HG02981 (cell line): ENCODE measurements at regions not wholly inside any gene's neighbourhood (a gene's known extent, or its start where the extent isn't known, plus 50 kb on each side); places are given as distances from the start of the nearest gene placed in this dataset.
"Not testable (repeated sequence)": the region's sequence is repeated elsewhere in the genome, so short reads cannot be mapped to it uniquely, and the experiment has no call there.

Experiments
- ATAC-seq: cut with Tn5 transposase; IDR thresholded peaks from one replicate; pipeline ENCODE4 v1.9.1; 2021; ENCODE audit warnings: mild to moderate bottlenecking, moderate library complexity; ENCODE audit not compliant: unreplicated experiment

DNA sequence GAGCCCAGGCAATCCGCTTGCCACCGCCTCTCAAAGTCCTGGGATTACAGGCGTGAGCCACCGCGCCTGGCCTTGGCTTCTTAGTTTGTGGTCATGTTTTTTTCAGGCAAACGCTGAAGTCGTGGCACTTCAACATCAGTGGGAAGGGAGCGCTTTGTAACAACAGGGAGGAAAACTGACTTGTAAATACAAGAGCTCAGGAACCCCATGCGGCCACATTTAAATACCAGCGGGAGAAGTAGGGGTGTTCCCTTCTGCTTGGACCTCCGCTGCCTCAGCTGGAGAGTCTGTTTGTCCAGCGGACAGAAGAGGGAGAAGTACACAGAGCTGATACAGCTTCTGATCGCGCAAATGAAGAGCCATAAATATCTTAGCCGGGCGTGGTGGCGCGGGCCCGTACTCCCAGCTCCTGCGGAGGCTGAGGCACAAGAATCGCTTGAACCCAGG is 108.7 kb upstream of the KMT2C start:
- ATAC-seq, result no peak

DNA sequence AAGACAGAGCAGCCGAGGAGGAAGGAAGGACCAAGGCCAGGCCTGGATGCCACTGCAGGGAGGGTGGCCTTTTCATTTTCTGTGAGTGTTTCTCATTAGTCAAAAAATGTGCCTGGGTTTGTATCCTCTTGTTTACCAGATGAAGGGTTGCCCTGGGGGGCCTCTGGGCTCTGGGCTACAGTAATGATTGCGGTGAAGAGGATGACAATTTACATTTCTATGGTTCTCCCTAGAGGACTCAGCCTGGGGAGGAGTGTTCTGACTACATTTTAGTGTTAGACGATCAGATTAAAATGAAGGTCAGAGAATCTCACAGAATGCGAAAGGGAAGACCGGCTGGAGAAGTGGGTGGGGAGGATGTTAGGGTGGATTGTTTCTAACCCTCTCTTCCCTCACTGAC is 108.0 kb upstream of the KMT2C start:
- no peak for ATAC-seq

DNA sequence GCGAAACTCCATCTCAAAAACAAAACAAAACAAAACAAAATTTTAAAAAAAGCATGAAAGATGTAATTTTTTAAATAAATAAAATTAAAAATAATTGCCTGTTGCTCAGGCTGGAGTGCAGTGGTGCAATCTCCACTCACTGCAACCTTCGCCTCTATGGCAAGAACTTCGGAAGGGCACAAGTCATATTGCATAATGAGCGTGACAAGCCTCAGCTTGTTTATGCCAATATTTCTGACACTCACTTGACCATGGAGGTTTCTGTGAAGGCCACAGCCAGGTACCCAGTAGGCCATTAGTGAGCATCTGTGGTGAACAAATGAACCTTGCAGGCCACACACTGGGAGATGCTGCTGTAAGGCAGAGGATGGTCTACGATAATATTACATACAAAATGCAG is 106.1 kb upstream of the KMT2C start:
- no peak for ATAC-seq

DNA sequence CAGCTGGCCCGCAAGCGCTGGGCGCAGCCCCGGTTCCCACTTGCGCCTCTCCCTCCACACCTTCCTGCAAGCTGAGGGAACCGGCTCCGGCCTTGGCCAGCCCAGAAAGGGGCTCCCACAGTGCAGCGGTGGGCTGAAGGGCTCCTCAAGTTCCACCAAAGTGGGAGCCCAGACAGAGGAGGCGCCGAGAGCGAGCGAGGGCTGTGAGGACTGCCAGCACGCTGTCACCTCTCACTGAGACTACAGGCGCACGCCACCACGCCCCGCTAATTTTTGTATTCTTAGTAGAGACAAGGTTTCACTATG is 103.3 kb upstream of the KMT2C start:
- not testable (repeated sequence) for ATAC-seq

DNA sequence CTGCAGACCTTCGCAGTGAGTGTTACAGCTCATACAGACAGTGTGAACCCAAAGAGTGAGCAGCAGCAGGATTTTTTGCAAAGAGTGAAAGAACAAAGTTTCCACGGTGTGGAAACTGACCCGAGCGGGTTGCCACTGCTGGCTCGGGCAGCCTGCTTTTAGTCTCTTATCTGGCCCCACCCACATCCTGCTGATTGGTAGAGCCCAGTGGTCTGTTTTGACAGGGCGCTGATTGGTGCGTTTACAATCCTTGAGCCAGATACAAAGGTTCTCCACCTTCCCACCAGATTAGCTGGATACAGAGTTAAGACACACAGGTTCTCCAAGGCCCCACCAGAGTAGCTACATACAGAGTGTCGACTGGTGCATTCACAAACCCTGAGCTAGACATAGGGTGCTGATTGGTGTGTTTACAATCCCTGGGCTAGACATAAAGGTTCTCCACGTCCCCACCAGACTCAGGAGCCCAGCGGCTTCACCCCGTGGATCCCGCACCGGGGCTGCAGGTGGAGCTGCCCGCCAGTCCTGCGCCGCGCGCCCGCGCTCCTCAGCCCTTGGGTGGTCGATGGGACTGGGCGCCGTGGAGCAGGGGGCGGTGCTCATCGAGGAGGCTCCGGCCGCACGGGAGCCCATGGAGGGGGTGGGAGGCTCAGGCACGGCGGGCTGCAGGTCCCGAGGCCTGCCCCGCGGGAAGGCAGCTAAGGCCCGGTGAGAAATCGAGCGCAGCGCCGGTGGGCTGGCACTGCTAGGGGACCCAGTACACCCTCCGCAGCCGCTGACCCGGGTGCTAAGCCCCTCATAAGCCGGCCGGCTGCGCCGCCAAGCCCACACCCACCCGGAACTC is 102.8 kb upstream of the KMT2C start:
- ATAC-seq, result not testable (repeated sequence)

DNA sequence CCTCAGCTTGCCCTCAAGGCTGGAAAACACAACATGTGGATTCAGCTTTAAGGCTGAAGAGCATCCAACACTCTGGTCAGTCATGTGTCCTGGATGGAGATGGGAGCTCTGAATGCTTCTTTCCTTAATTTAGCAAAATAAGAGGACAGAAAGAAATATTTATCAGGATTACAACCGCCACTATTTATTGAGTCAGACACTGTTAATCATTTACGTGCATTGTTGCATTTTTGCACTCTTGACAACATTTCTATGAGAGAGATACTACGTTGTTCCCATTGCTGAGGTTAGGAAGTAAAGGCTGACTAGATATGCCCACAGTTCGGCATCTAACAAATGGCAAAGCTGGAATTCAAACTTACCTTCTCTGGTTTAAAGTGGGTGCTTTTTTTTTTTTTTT is 101.8 kb upstream of the KMT2C start:
- ATAC-seq, result no peak

DNA sequence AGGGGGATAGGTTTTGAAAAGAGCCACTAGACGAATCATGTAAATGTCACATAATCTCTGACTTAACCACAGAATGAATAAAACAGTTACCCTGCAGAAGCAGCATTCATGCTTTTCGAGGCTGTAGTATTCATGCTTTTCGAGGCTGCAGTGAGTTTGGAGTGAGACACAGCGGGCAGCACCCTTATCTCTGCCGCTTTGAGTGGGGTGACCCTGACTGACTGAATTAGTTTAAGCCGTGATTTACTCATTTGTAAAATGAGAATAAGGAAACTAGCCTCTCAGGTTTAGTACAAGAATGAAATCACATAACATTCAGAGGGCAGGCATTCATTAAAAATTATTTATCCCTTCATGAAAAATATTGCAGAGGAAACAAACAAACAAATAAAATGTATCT is 92.8 kb upstream of the KMT2C start:
- no peak for ATAC-seq

DNA sequence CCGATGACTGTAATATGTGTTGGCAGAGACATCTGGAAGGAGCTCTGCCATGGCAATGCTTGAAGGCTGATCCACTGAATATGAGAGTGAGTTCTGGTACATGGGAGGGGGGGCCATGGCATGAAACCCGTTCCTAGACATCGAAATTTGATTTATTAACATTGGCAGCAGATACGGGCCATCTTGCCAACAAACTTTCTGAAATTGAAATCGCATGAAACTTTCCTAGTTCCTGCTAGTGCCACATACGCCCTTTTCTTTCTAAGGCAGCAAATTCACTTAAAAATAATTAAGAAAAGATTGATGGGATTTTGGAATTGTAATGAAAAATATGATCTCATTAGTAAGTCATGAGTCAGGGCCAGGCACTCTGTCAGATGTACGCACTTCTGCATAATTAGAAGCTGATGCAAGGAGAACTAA is 91.8 kb upstream of the KMT2C start:
- no peak for ATAC-seq

DNA sequence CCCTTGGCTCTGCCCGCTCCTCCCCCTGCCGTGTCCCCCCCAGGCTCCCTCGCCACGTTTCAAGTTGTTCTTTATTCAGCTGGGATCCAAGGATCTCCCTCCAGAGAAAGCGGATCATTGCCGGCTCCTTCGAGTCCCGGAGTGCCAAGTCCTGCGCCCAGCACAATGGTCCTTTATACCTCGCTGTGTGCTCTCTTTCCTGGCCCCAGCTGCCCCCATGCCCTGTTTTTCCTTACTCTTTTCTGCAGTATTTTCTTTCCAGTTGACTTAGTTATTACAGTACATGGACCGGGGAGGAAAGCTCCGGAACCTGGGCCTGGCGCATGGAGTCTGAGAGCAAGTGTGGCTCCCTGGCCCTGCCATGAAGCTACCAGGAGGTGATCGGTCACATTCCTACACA is 88.1 kb upstream of the KMT2C start:
- ATAC-seq, result no peak

DNA sequence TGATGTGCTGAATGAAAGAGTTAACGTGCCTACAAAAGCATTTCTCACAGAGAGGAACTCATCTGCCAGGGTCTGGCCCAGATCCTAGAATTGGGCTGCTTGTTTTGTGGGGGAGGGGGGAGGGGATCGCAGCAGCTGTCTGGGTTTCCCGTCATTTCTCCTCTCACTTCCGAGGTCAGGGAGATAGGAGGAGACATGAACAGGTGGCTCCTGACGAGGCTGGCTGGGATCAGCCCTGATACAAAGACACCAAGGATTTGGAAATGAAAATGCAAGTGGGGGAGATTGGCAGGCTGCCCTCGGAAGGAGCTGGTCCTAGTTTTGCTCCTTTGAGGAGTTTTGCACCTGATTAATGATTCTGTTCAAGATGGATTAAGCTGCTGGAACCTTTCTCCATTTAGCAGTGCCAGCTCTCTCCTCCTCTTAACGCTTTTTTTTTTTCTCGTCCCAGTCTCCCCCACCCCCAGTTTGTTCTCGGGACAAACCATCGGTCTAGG is 86.8 kb upstream of the KMT2C start:
- ATAC-seq, result no peak

DNA sequence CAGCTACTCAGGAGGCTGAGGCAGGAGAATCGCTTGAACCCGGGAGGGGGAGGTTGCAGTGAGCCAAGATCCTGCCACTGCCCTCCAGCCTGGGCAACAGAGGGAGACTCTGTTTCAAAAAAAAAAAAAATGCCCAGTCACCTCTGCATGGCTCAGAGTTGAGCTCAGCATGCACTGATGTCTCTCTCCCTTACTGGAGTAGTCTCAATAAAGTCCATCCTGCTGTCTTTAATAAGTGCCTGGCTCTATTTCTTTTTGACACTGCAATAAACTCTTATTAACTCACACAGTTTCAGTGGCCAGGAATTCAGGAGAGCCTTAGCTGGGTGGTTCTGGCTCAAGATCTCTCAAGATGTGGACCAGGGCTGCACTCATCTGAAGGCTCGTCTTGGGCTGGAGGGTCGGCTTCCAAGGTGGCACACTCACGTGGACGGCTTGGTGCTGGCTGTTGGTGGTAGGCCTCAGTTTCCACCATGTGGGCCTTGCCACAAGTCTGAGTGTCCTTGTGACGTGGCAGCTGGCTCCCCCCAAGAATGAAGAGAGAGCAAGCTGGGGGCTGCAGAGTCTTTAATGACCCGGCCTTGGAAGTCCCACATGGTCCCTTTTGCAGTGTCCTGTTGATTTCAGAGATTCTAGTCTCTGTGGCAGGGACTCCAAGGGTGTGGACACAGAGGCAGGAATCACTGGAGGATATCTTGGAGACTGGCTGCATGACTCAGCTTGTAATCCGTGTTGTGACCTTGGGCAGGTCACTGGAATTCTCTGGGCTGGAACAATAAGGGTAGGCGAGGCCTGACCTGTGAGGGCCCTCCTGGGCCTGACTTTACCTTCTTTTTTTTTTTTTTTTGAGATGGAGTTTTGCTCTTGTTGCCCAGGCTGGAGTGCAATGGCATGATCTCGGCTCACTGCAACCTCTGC is 85.9 kb upstream of the KMT2C start:
- ATAC-seq, result no peak

DNA sequence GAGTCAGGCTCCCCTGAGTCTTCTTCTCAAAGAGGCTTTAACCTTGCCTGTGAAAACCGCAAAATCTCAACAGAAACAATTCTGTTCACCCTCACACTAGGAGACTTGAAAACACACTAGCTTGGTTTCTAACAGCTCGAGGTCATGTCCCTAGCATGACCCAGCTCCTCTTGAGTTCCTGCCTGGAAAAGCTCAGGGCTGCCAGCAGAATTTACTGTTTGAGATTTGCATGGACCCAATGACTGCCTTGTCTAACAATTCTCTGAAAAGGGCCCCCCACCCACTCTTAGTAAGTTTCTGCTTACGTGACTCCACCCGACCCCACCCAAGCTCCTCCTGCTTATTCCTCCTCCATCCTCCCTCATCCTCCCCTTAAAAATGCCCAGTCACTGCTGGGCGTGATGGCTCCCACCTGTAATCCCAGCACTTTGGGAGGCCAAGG is 85.1 kb upstream of the KMT2C start:
- no peak for ATAC-seq

DNA sequence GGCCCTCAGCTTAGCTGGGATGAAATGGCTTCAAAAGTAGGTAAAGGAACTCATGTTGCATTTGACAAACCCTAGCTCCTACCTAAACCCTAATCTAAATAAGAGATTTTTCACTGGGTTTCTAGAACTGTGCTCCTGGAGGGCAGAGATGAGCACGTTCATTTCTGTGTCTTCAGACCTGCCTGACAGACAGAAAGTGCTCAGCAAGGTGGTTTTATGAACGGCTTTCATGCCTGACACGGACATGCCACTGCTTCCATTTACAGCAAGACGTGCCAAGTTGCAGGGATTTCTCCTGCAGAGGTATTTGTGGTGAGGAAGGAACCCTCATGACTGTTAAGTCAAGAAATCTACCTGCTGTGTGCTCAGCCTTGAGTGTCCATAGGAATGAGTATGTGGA is 83.5 kb upstream of the KMT2C start:
- ATAC-seq, result no peak

DNA sequence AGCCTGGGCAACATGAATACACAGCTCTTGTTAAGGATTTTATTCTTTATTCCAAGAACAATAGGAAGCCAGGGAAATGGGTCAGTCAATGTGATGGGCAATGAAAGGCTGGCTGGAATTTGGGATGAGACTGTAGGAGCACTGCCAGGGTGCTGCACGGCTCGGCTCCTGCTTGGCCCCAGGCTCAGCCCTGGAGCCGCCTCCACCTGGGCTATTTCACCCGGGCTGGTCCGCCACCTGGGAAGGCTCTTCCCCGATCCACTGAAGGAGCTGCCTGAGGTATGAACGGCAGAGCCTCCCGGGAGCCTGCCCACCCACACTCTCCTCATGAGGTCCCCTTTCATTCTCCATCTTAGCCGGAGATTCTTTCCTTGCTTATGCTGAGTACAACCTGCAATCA is 80.4 kb upstream of the KMT2C start:
- no peak for ATAC-seq

DNA sequence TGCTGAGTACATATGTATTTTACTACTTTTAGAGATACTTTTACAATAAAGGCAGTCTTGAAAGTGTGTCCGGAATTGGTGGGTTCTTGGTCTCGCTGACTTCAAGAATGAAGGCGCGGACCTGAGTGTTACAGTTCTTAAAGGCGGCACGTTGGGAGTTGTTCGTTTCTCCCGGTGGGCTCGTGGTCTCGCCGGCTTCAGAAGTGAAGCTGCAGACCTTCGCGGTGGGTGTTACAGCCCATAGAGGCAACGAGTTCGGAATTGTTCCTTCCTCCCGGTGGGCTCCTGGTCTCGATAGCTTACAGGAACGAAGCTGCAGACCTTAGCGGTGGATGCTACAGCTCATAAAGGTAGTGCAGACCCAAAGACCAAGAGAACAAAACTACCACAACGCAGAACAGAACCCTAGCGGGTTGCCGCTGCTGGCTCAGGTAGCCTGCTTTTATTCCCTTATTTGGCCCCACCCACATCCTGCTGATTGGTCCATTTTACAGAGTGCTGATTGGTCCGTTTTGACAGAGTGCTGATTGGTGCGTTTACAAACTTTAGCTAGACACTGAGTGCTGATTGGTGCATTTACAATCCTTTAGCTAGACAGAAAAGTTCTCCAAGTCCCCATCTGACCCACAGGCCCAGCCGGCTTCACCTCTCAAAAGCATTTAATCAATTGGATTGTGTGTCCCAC is 79.6 kb upstream of the KMT2C start:
- ATAC-seq, result not testable (repeated sequence)

DNA sequence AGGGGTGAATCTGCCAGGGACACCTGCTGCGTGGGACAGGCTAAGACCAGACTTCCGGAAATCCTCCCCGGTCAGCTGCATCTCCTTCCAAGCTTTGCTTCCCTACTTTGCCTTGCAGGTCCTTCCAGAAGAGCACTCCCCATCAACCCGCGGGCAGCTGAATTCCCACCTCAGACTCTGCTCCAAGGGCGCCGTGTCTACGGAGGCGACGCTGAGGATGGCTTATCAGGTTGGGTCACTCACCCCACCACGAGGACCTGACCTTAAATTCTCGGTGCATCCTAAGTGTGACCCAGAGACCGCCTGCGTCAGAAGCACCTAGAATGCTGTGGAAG is 78.9 kb upstream of the KMT2C start:
- ATAC-seq, result no peak

DNA sequence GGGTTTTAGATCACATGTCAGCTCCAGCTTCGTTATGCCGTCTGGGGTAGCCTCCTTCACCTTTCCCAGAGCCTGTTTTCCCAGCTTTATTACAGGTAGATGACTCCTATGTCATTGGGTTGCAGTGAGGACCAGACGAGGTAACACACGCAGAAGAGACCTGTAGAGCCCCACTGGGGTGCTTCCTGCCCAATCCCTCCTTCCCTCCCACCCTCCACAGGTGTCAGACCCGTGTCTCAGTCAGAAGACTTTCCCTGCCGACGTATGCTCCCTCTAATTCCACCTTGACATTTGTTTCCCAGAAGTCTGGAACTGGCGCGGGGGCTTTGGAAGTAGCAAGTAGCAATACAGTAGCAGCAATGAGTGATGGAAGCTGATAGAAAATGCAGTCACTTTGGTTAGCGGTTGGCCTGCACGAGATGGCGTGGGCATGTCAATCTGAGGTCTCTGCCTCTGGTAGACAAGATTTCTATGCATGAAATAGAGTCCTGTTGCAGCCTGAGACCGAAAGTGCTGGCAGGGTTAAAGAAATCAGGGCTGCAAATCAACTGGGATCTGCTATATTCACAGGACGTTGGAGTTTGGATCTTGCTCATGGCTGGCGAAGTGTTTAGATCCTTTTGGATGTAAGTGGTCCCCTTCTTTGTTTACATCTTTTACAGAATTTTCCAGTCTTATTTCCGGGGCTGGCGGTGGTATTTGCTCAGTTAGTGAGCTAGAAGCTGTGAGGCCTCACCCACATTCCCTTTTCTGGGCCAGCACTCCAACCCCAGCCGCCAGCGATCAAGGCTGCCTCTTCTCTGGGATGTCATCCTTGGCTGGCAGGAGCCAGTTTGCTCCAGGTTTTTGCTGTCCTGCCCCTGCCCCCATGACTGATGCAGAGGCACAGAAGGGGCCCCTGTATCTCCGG is 78.3 kb upstream of the KMT2C start:
- no peak for ATAC-seq

DNA sequence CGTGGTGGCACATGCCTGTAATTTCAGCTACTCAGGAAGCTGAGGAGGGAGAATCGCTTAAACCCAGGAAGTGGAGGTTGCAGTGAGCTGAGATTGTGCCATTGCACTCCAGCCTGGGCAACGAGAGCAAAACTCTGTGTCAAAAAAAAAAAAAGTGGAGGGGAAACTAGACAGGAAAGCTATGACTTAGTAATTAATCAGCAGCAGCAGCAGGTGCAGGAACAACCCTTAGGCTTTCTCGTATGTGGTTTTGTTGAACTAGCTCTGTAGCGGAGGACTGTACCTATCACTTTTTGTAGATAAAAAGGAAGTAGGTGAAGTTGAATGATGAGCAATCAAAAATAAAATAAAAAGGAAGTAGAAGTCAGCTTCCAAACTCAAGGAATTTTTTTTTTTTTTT is 76.9 kb upstream of the KMT2C start:
- ATAC-seq, result peak; percentile 63

DNA sequence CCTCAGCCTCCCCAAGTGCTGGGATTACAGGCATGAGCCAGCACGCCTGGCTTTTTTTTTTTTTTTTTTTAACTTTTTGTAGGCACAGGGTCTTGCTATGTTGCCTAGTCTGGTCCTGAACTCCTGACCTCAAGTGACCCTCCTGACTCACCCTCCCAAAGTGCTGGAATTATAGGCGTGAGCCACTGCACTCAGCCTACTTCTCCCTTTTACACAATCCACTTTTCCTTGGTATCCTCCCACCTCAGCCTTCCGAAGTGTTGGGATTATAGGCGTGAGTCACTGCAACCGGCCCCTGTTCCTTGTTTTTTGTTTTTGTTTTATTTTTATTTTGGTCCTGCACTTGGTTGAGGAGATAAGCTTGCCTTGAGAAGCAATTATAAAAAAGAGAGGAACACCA is 75.9 kb upstream of the KMT2C start:
- ATAC-seq, result no peak

DNA sequence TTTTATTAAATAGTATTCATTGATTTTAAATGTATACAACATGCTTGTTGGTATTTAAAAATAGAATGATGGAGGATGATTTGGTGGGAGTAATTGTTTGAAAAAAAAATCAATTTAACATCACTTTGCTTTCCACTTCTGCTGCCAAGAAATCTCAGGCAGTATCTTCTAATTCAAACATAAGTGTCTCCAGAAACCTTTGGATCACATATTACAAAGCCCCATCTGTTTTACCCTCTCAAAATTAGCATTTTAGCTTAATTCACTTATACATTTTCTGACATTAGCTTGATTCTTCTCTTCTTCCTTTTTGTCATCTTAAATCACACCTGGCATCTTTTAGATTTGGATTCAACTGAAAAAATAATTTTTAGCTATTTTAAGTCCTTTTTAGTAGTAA is 72.9 kb upstream of the KMT2C start:
- no peak for ATAC-seq
